Transverse colon (tissue), 4 donors: ENCODE measurements at regions not wholly inside any gene's neighbourhood (a gene's known extent, or its start where the extent isn't known, plus 50 kb on each side); places are given as distances from the start of the nearest gene placed in this dataset.

Source experiments
- DNase-seq: peaks from one replicate; pipeline ENCODE4 v3.0.0-alpha.2; 2019
- H3K27ac ChIP-seq, 4 donors: fragments of 200-600 bp; sonication (generic); 2 replicates each; pipeline ENCODE4 v1.5.1; 2016 to 2018; ENCODE audit warnings: inconsistent platforms in 4 of 4
- H3K27me3 ChIP-seq: fragments of 200-600 bp; sonication (generic); 2 replicates; pipeline ENCODE4 v1.5.1; 2017; ENCODE audit warnings: inconsistent platforms
- H3K36me3 ChIP-seq, 4 donors: fragments of 200-600 bp; sonication (generic); 2 replicates each; pipeline ENCODE4 v1.5.1; 2017 to 2019; ENCODE audit warnings: inconsistent platforms in 4 of 4
- H3K4me1 ChIP-seq, 4 donors: fragments of 200-600 bp; sonication (generic); 2 replicates each; pipeline ENCODE4 v1.5.1; 2017 to 2020; ENCODE audit warnings: inconsistent platforms in 4 of 4
- H3K4me3 ChIP-seq, 4 donors: fragments of 200-600 bp; sonication (generic); 1 replicate in 1 of 4; 2 replicates in 3 of 4; pipeline versions ENCODE4 v1.5.1 to v1.6.1; 2017 to 2019; ENCODE audit warnings: inconsistent platforms in 4 of 4
- H3K9me3 ChIP-seq, 2 donors: fragments of 200-600 bp; sonication (generic); 2 replicates each; pipeline ENCODE4 v1.5.1; 2017 to 2019; ENCODE audit warnings: inconsistent platforms in 2 of 2
- EP300 ChIP-seq: sonication (generic); formaldehyde crosslinking; IDR thresholded peaks from one replicate; pipeline ENCODE4 v1.6.1; 2017; ENCODE audit warnings: antibody characterized with exemption, low read depth
- POLR2A ChIP-seq: fragments of 450-650 bp; IDR thresholded peaks from one replicate; pipeline ENCODE4 v1.6.1; 2016; ENCODE audit warnings: antibody characterized with exemption, mild to moderate bottlenecking, moderate library complexity
- POLR2AphosphoS5 ChIP-seq, 3 donors: sonication (generic); formaldehyde crosslinking; IDR thresholded peaks; one replicate each; pipeline ENCODE4 v1.6.1; 2016; ENCODE audit warnings: antibody characterized with exemption in 3 of 3
- WGBS, 2 donors: methylation state at CpG; one replicate each; pipeline ENCODE4 v1.1.5; 2018; ENCODE audit warnings: low coverage in 1 of 2; 5-methylcytosine and 5-hydroxymethylcytosine counted together
- in situ Hi-C, 4 donors: fragments of 200-750 bp; cut with MboI; loops; one replicate each; pipeline versions ENCODE4 v1.15.0 to v1.15.1; 2017; ENCODE audit warnings: low sequenced_read_pairs in 3 of 4, low pct_ligation_motif_present in 1 of 4, low pct_unique_long_range_greater_than_20kb in 1 of 4
- intact Hi-C: fragments of 100-400 bp; cut with DNase I; formaldehyde crosslinking; loops from one replicate; pipeline ENCODE4 v1.15.1; 2023; ENCODE audit warnings: low total_unique reads
- TF ChIP-seq, protein P1 (sequence below), 5 experiments: fragments of 200-600 bp in 3 of 5; fragments of 450-650 bp in 2 of 5; sonication (generic) in 3 of 5; IDR thresholded peaks; 1 replicate in 2 of 5; 2 replicates in 3 of 5; pipeline ENCODE4 v1.5.1; 2016 to 2017; ENCODE audit warnings: antibody characterized with exemption in 5 of 5, inconsistent platforms in 3 of 5, mild to moderate bottlenecking in 2 of 5, moderate library complexity in 1 of 5

GRCh38 chr13:40383885-40384284, 282.6 kb downstream of the FOXO1 start:
- in situ Hi-C loops (no loop called here), intact Hi-C loops (no loop called here)
- H3K4me3 ChIP-seq, result no peak overlapping the region
- H3K27ac ChIP-seq, result no peak overlapping the region
- no peaks in the 10 kb centered on the region for H3K36me3 ChIP-seq
- H3K4me1 ChIP-seq, result peaks cover 0 to 1% (median 0%) of the 10 kb centered on the region in 4 donors
- no peaks in the 10 kb centered on the region for H3K27me3 ChIP-seq
- 87 to 90% methylated on average over 4 of the region's 4 CpGs for WGBS, 2 donors
- no peak for DNase-seq
- no peaks in the 10 kb centered on the region for H3K9me3 ChIP-seq
- no peak for TF ChIP-seq POLR2A
- no peak for TF ChIP-seq POLR2AphosphoS5 (IDR thresholded peaks at IDR 0.05)

GRCh38 chr13:40384976-40385857, 281.2 kb downstream of the FOXO1 start:
- no peaks in the 10 kb centered on the region for H3K36me3 ChIP-seq
- no peak for DNase-seq
- no peaks in the 10 kb centered on the region for H3K27me3 ChIP-seq
- peaks cover 0 to 4% (median 0%) of the 10 kb centered on the region in 4 donors for H3K4me1 ChIP-seq
- no peak overlapping the region for H3K27ac ChIP-seq
- H3K4me3 ChIP-seq, result no peak overlapping the region
- H3K9me3 ChIP-seq, result no peaks in the 10 kb centered on the region
- WGBS, 2 donors, result 84 to 89% methylated on average over 5 to 6 of the region's 6 CpGs
- TF ChIP-seq, protein P1, sequence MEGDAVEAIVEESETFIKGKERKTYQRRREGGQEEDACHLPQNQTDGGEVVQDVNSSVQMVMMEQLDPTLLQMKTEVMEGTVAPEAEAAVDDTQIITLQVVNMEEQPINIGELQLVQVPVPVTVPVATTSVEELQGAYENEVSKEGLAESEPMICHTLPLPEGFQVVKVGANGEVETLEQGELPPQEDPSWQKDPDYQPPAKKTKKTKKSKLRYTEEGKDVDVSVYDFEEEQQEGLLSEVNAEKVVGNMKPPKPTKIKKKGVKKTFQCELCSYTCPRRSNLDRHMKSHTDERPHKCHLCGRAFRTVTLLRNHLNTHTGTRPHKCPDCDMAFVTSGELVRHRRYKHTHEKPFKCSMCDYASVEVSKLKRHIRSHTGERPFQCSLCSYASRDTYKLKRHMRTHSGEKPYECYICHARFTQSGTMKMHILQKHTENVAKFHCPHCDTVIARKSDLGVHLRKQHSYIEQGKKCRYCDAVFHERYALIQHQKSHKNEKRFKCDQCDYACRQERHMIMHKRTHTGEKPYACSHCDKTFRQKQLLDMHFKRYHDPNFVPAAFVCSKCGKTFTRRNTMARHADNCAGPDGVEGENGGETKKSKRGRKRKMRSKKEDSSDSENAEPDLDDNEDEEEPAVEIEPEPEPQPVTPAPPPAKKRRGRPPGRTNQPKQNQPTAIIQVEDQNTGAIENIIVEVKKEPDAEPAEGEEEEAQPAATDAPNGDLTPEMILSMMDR (IDR thresholded peaks at IDR 0.05), result no peak
- TF ChIP-seq POLR2A, result no peak
- no peak for TF ChIP-seq POLR2AphosphoS5 (IDR thresholded peaks at IDR 0.05)
- TF ChIP-seq EP300, result no peak
- in situ Hi-C loops, result no loop called here
- intact Hi-C loops, result no loop called here

GRCh38 chr13:40385858-40386180, 280.6 kb downstream of the FOXO1 start:
- no peak for TF ChIP-seq POLR2A
- no peak for TF ChIP-seq POLR2AphosphoS5 (IDR thresholded peaks at IDR 0.05)
- TF ChIP-seq, protein P1 (IDR thresholded peaks at IDR 0.05), result no peak
- no peak for TF ChIP-seq EP300
- no peak for DNase-seq
- H3K27ac ChIP-seq, result no peak overlapping the region
- no peaks in the 10 kb centered on the region for H3K27me3 ChIP-seq
- 80 to 95% methylated on average over 1 to 4 of the region's 4 CpGs for WGBS, 2 donors
- peaks cover 0 to 4% (median 0%) of the 10 kb centered on the region in 4 donors for H3K4me1 ChIP-seq
- in situ Hi-C loops, result no loop called here
- intact Hi-C loops, result no loop called here
- no peaks in the 10 kb centered on the region for H3K9me3 ChIP-seq
- no peak overlapping the region for H3K4me3 ChIP-seq
- no peaks in the 10 kb centered on the region for H3K36me3 ChIP-seq

DNA sequence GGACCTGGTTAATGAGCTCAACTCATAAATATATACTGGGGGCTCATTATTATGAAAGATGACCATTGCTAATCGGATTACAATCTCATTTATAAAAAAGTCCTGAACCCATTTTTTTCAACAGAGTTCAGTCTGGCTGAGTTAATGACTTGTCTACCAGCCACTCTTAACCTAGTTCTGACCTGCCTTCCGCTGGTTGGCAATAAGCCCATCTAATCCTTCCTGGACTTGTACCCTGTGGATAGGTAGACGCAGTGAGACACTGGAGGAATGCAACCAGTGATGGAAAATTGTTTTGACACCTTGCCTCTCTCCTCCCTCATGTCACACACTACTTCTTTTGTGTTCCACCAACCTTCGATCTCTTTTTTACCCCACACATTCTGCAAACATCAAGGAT, 279.9 kb downstream of the FOXO1 start:
- 81 to 92% methylated on average over 4 of the region's 4 CpGs for WGBS, 2 donors
- intact Hi-C loops (no loop called here), in situ Hi-C loops (no loop called here)
- H3K4me3 ChIP-seq, result no peak overlapping the region
- H3K9me3 ChIP-seq, result no peaks in the 10 kb centered on the region
- no peak for DNase-seq
- H3K36me3 ChIP-seq, result no peaks in the 10 kb centered on the region
- no peaks in the 10 kb centered on the region for H3K27me3 ChIP-seq
- H3K4me1 ChIP-seq, result peaks cover 0 to 4% (median 0%) of the 10 kb centered on the region in 4 donors
- TF ChIP-seq EP300 (no peak), POLR2A (no peak)
- TF ChIP-seq, protein P1 (IDR thresholded peaks at IDR 0.05), result no peak
- H3K27ac ChIP-seq, result no peak overlapping the region

DNA sequence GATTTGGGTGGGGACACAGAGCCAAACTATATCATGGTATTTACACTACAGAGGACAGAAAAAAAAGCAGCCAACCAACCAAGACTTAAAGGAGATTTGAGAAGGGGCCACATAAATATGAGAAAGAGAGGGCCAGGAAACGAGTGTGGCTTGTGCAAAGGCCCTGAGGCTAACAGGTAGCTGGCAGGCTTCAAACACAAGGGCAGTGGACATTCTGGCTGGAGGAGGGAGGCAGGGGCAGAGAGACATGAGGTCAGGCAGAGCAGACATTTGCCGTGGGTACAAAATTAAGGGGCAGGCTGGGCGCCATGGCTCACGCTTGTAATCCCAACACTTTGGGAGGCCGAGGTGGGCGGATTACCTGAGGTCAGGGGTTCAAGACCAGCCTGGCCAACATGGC, 278.7 kb downstream of the FOXO1 start:
- Histone ChIP-seq H3K9me3 (no peaks in the 10 kb centered on the region), H3K4me1 (peaks cover 0 to 4% (median 0%) of the 10 kb centered on the region in 4 donors), H3K36me3 (no peaks in the 10 kb centered on the region), H3K4me3 (no peak overlapping the region), H3K27me3 (no peaks in the 10 kb centered on the region), H3K27ac (no peak overlapping the region)
- in situ Hi-C loops, result no loop called here
- WGBS, 2 donors, result 91% methylated on average over 6 of the region's 6 CpGs; no CpG with 5 or more reads in 1 of the 2 donors
- DNase-seq, result no peak
- TF ChIP-seq POLR2A, result no peak
- intact Hi-C loops, result no loop called here
